Left ventricle myocardium inferior (tissue), 1 donor: ENCODE measurements at regions not wholly inside any gene's neighbourhood (a gene's known extent, or its start where the extent isn't known, plus 50 kb on each side); places are given as distances from the start of the nearest gene placed in this dataset.

Source experiments
- DNase-seq: peaks from one replicate; pipeline ENCODE4 v3.0.0-alpha.2; 2020
- H3K27ac ChIP-seq: fragments of 200-600 bp; replicated peaks from 2 replicates; pipeline ENCODE4 v1.8.0; 2021
- H3K27me3 ChIP-seq: fragments of 200-600 bp; 2 replicates; pipeline ENCODE4 v1.8.0; 2021; ENCODE audit warnings: low read depth
- H3K36me3 ChIP-seq: fragments of 200-600 bp; 2 replicates; pipeline ENCODE4 v1.8.0; 2021
- H3K4me1 ChIP-seq: fragments of 200-600 bp; 2 replicates; pipeline ENCODE4 v1.8.0; 2021
- H3K4me3 ChIP-seq: fragments of 200-600 bp; 2 replicates; pipeline ENCODE4 v1.8.0; 2021; ENCODE audit warnings: mild to moderate bottlenecking, moderate library complexity
- H3K9me3 ChIP-seq: fragments of 200-600 bp; replicated peaks from 2 replicates; pipeline ENCODE4 v1.8.0; 2021
- CTCF ChIP-seq: fragments of 200-600 bp; IDR thresholded peaks from 2 replicates; pipeline ENCODE4 v1.8.0; 2021; ENCODE audit warnings: antibody characterized with exemption, mild to moderate bottlenecking, borderline replicate concordance
- intact Hi-C: fragments of 100-400 bp; cut with micrococcal nuclease; formaldehyde crosslinking; loops from one replicate; pipeline ENCODE4 v1.11.0; 2022
- donor health status: DM: no; HTN: yes; CAD: no; lungs with severe emphysema.

DNA sequence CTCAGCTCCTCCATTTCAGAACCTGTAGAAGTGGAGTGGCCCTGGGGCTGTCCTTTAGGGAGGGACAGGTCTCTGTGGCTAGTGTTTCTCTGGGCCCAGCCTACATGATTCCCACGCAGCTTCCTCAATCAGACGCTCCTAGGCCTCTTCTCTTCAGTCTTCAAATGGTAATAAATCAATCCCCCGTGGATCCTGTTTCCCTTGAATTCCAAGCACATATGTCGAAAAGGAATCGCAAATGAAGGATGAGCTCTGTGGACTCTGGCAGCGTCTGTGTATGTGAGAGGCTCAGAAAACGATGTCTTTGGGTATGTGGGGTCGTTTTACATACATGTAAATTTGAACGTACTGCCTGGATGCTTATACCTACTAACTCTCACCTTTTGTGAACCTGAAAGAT is 98.5 kb upstream of the ST8SIA3 start:
- no peaks in the 10 kb centered on the region for H3K36me3 ChIP-seq
- H3K27me3 ChIP-seq = peaks cover 9% of the 10 kb centered on the region
- no peaks in the 10 kb centered on the region for H3K9me3 ChIP-seq
- intact Hi-C loops = no loop called here
- DNase-seq = no peak
- H3K27ac ChIP-seq = no peak overlapping the region
- TF ChIP-seq CTCF = no peak
- H3K4me1 ChIP-seq = no peaks in the 10 kb centered on the region
- no peak overlapping the region for H3K4me3 ChIP-seq

DNA sequence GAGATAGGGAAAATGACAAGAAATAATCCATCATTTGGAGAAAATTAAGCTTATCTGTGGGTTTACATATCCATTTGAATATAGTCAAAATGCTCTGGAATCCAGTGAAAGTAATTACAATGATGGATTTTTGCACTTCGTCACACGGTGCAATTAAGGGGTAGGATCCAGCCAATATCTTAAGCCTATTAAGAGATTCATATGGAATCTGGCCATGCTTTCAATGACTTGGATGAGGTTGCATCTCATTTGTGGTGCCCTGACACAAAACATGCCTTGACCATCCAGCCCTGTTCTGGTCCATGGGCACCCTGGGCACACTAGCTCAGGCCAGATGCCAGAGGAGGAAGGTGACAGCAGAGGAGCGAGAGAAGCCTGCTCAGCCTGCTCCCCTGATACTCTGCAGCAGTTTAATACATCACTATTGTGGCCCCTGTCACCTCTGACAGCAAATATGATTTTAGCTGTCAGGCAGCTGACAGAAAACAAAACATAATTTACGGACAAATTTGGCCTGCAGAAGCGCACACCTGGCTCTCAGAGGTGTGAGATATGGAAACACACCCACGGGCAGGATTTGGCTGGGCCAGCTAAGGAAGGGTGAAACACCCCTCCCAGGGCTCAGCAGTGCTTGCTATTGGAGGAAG is 94.1 kb upstream of the ST8SIA3 start:
- Histone ChIP-seq H3K4me3 (no peak overlapping the region), H3K27me3 (peaks cover 14% of the 10 kb centered on the region), H3K4me1 (no peaks in the 10 kb centered on the region), H3K9me3 (no peaks in the 10 kb centered on the region), H3K27ac (no peak overlapping the region), H3K36me3 (no peaks in the 10 kb centered on the region)
- TF ChIP-seq CTCF = no peak
- intact Hi-C loops = no loop called here
- no peak for DNase-seq

- TF ChIP-seq CTCF = no peak
Measured at GRCh38 chr18:57267368-57267925, 84.9 kb upstream of the ST8SIA3 start.

DNA sequence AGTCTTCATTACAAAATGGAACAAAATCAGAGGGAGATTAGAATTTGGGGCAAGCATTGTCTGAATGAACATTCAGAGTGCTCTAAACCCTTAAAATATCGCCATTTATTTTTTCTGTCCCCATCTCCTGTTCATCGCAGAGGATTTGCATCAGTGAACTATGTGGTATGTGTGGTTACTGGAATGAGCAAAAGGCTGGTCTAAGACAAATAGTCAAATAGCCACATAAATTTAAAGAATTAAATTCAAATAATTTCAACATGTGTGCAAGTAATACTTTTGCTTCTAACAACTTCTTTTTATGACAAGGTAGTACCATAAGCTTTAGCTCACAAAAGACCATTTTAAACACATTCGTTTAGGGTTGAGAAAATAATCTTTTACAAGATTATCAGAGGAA is 82.6 kb upstream of the ST8SIA3 start:
- DNase-seq = no peak
- Histone ChIP-seq H3K27ac (no peak overlapping the region), H3K27me3 (peaks cover 47% of the 10 kb centered on the region), H3K4me3 (no peak overlapping the region), H3K36me3 (no peaks in the 10 kb centered on the region), H3K9me3 (no peaks in the 10 kb centered on the region), H3K4me1 (no peaks in the 10 kb centered on the region)
- intact Hi-C loops = no loop called here
- TF ChIP-seq CTCF = no peak

More at GRCh38 chr18:57267368-57267925, 84.9 kb upstream of the ST8SIA3 start:
- no peaks in the 10 kb centered on the region for H3K4me1 ChIP-seq
- no peaks in the 10 kb centered on the region for H3K36me3 ChIP-seq
- intact Hi-C loops = no loop called here
- H3K27ac ChIP-seq = no peak overlapping the region
- no peak overlapping the region for H3K4me3 ChIP-seq
- DNase-seq = no peak
- no peaks in the 10 kb centered on the region for H3K9me3 ChIP-seq
- peaks cover 30% of the 10 kb centered on the region for H3K27me3 ChIP-seq

GRCh38 chr18:57270156-57270555 is 82.2 kb upstream of the ST8SIA3 start:
- Histone ChIP-seq H3K4me1 (no peaks in the 10 kb centered on the region), H3K36me3 (no peaks in the 10 kb centered on the region), H3K27me3 (peaks cover 48% of the 10 kb centered on the region), H3K4me3 (no peak overlapping the region), H3K9me3 (no peaks in the 10 kb centered on the region), H3K27ac (no peak overlapping the region)
- no peak for DNase-seq
- no peak for TF ChIP-seq CTCF
- intact Hi-C loops = no loop called here
